ENCODE measurements at regions not wholly inside any gene's neighbourhood (a gene's known extent, or its start where the extent isn't known, plus 50 kb on each side); places are given as distances from the start of the nearest gene placed in this dataset.
"Not testable (repeated sequence)": the region's sequence is repeated elsewhere in the genome, so short reads cannot be mapped to it uniquely, and the experiment has no call there.

- no peak overlapping the region for H3K4me3 ChIP-seq (ENCODE audit: low read length)
- TF ChIP-seq, protein P1, sequence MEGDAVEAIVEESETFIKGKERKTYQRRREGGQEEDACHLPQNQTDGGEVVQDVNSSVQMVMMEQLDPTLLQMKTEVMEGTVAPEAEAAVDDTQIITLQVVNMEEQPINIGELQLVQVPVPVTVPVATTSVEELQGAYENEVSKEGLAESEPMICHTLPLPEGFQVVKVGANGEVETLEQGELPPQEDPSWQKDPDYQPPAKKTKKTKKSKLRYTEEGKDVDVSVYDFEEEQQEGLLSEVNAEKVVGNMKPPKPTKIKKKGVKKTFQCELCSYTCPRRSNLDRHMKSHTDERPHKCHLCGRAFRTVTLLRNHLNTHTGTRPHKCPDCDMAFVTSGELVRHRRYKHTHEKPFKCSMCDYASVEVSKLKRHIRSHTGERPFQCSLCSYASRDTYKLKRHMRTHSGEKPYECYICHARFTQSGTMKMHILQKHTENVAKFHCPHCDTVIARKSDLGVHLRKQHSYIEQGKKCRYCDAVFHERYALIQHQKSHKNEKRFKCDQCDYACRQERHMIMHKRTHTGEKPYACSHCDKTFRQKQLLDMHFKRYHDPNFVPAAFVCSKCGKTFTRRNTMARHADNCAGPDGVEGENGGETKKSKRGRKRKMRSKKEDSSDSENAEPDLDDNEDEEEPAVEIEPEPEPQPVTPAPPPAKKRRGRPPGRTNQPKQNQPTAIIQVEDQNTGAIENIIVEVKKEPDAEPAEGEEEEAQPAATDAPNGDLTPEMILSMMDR (IDR thresholded peaks at IDR 0.05; ENCODE audit: low read depth, low read length, poor library complexity, severe bottlenecking): no peak
- no peak for TF ChIP-seq EZH2phosphoT487 (IDR thresholded peaks at IDR 0.05; ENCODE audit: borderline replicate concordance, low read length)
Measured at GRCh38 chr15:79496838-79497237, 64.7 kb downstream of the MINAR1 start.

DNA sequence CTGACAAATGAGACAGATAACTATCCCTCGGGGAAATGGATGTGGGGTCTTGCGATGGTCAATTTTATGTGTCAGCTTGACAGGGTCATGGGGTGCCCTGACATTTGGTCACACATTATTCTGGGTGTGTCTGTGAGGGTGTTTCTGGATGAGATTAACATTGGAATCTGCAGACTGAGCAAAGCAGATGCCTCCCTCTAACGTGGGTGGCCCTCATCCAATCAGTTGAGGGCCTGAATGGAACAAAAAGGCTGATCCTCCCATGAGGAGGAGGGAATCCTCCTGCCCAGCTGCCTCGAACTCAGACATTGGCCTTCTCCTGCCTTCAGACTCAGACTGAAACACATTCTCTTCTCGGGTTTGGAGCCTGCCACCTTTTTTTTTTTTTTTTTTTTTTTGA is 69.0 kb downstream of the MINAR1 start:
- Histone ChIP-seq H3K36me3 (ENCODE audit: control insufficient read depth, low read length) (no peaks in the 10 kb centered on the region), H4K20me1 (ENCODE audit: control insufficient read depth, insufficient read depth, low read depth, low read length) (no peaks in the 10 kb centered on the region), H3K9me3 (ENCODE audit: control insufficient read depth, insufficient read depth, low read length) (no peaks in the 10 kb centered on the region), H3K9me2 (replicated peaks; ENCODE audit: control insufficient read depth, low read length) (no peaks in the 10 kb centered on the region), H3F3A (ENCODE audit: control insufficient read depth, insufficient read depth) (no peaks in the 10 kb centered on the region), H3K4me2 (ENCODE audit: low read length) (no peak overlapping the region), H3K4me3 (ENCODE audit: low read length) (no peak overlapping the region), H3K4me1 (ENCODE audit: control insufficient read depth, low read length) (no peaks in the 10 kb centered on the region), H3K27me3 (ENCODE audit: control insufficient read depth, low read length) (no peaks in the 10 kb centered on the region), H3K79me2 (ENCODE audit: control insufficient read depth, low read length) (no peaks in the 10 kb centered on the region), H3K27ac (ENCODE audit: low read depth, low read length) (no peak overlapping the region)
- no peak for TF ChIP-seq EZH2phosphoT487 (IDR thresholded peaks at IDR 0.05; ENCODE audit: borderline replicate concordance, low read length)
- TF ChIP-seq, protein P1 (IDR thresholded peaks at IDR 0.05; ENCODE audit: low read depth, low read length, poor library complexity, severe bottlenecking): no peak

More at GRCh38 chr15:79496838-79497237, 64.7 kb downstream of the MINAR1 start:
- Histone ChIP-seq H3F3A (ENCODE audit: control insufficient read depth, insufficient read depth) (no peaks in the 10 kb centered on the region), H3K9me2 (replicated peaks; ENCODE audit: control insufficient read depth, low read length) (no peaks in the 10 kb centered on the region), H3K36me3 (ENCODE audit: control insufficient read depth, low read length) (no peaks in the 10 kb centered on the region), H3K27me3 (ENCODE audit: control insufficient read depth, low read length) (no peaks in the 10 kb centered on the region), H4K20me1 (ENCODE audit: control insufficient read depth, insufficient read depth, low read depth, low read length) (no peaks in the 10 kb centered on the region), H3K9me3 (ENCODE audit: control insufficient read depth, insufficient read depth, low read length) (no peaks in the 10 kb centered on the region), H3K79me2 (ENCODE audit: control insufficient read depth, low read length) (no peaks in the 10 kb centered on the region), H3K4me2 (ENCODE audit: low read length) (no peak overlapping the region), H3K4me1 (ENCODE audit: control insufficient read depth, low read length) (no peaks in the 10 kb centered on the region), H3K27ac (ENCODE audit: low read depth, low read length) (no peak overlapping the region)

GRCh38 chr15:79505956-79506355 is 73.8 kb downstream of the MINAR1 start:
- Histone ChIP-seq H4K20me1 (ENCODE audit: control insufficient read depth, insufficient read depth, low read depth, low read length) (no peaks in the 10 kb centered on the region), H3K27me3 (ENCODE audit: control insufficient read depth, low read length) (no peaks in the 10 kb centered on the region), H3K9me3 (ENCODE audit: control insufficient read depth, insufficient read depth, low read length) (no peaks in the 10 kb centered on the region), H3K36me3 (ENCODE audit: control insufficient read depth, low read length) (no peaks in the 10 kb centered on the region), H3K4me1 (ENCODE audit: control insufficient read depth, low read length) (no peaks in the 10 kb centered on the region), H3K4me3 (ENCODE audit: low read length) (no peak overlapping the region), H3K9me2 (replicated peaks; ENCODE audit: control insufficient read depth, low read length) (no peaks in the 10 kb centered on the region), H3F3A (ENCODE audit: control insufficient read depth, insufficient read depth) (no peaks in the 10 kb centered on the region), H3K27ac (ENCODE audit: low read depth, low read length) (no peak overlapping the region), H3K79me2 (ENCODE audit: control insufficient read depth, low read length) (no peaks in the 10 kb centered on the region), H3K4me2 (ENCODE audit: low read length) (no peak overlapping the region)
- TF ChIP-seq, protein P1 (IDR thresholded peaks at IDR 0.05; ENCODE audit: low read depth, low read length, poor library complexity, severe bottlenecking): no peak
- no peak for TF ChIP-seq EZH2phosphoT487 (IDR thresholded peaks at IDR 0.05; ENCODE audit: borderline replicate concordance, low read length)

DNA sequence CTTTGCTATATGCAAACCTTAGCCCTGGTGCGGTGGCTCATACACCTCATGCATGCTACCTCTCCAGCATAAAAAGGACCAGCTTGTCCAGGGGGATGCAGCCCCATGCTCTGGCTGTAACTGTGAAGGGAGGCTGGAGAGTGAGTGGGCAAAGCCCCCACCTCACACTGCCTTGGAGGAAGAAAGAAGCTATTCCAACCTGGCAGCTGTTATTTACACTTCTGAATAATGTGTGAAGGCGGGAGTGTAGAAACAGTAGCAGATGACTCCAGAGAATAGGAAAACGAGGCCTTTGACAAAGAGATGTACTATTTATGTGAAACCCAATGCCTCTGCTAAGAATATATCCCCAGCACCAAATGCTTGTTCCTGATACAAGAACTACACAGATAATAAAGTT is 80.7 kb downstream of the MINAR1 start:
- not testable (repeated sequence) for H3F3A ChIP-seq (ENCODE audit: control insufficient read depth, insufficient read depth); H3K27me3 ChIP-seq (ENCODE audit: control insufficient read depth, low read length)

More for the DNA sequence above, 80.7 kb downstream of the MINAR1 start:
- not testable (repeated sequence) for H4K20me1 ChIP-seq (ENCODE audit: control insufficient read depth, insufficient read depth, low read depth, low read length); H3K9me3 ChIP-seq (ENCODE audit: control insufficient read depth, insufficient read depth, low read length); H3K4me3 ChIP-seq (ENCODE audit: low read length); H3K9me2 ChIP-seq (replicated peaks; ENCODE audit: control insufficient read depth, low read length); H3K4me1 ChIP-seq (ENCODE audit: control insufficient read depth, low read length); H3K27ac ChIP-seq (ENCODE audit: low read depth, low read length); H3K79me2 ChIP-seq (ENCODE audit: control insufficient read depth, low read length); H3K36me3 ChIP-seq (ENCODE audit: control insufficient read depth, low read length); H3K4me2 ChIP-seq (ENCODE audit: low read length)
